ENCODE measurements at regions not wholly inside any gene's neighbourhood (a gene's known extent, or its start where the extent isn't known, plus 50 kb on each side); places are given as distances from the start of the nearest gene placed in this dataset.

- ATAC-seq (no peak), DNase-seq (ENCODE audit: low read depth, low spot score) (no peak)
- Histone ChIP-seq H3K27ac (ENCODE audit: low read length) (no peak overlapping the region), H3K36me3 (ENCODE audit: control insufficient read depth, insufficient read depth, low read length) (no peaks in the 10 kb centered on the region), H3K27me3 (ENCODE audit: control insufficient read depth, insufficient read depth, low read length) (no peaks in the 10 kb centered on the region), H3K4me3 (ENCODE audit: low read depth in 2 of 2, low read length in 2 of 2) (no peak overlapping the region), H3K4me1 (ENCODE audit: control insufficient read depth, insufficient read depth, low read length) (no peaks in the 10 kb centered on the region), H3K9me3 (ENCODE audit: control insufficient read depth, insufficient read depth, low read depth, low read length) (no peaks in the 10 kb centered on the region)
- ChIA-PET POLR2A (no interaction called here), CTCF (no interaction called here)
- no peak for TF ChIP-seq CTCF (IDR thresholded peaks at IDR 0.05)
- no peak for TF ChIP-seq TCF7L2 (IDR thresholded peaks at IDR 0.05; ENCODE audit: low read depth, low read length)
- TF ChIP-seq REST (IDR thresholded peaks at IDR 0.05; ENCODE audit: insufficient read depth in 1 of 2, low read depth in 2 of 2, low read length in 1 of 2), result no peak
- no peak for TF ChIP-seq SIN3A (IDR thresholded peaks at IDR 0.05; ENCODE audit: borderline replicate concordance, insufficient read depth, low read depth, low read length)
- TF ChIP-seq POLR2AphosphoS5 (IDR thresholded peaks at IDR 0.05; ENCODE audit: low read depth, low read length), result no peak
- in situ Hi-C loops (cut with HindIII; ENCODE audit: low pct_unique_long_range_greater_than_20kb, low sequenced_read_pairs), result no loop called here
- intact Hi-C loops (cut with micrococcal nuclease; ENCODE audit: unreplicated experiment), result no loop called here
- BruUV-seq (replicated peaks), result no TSS peak
Measured at GRCh38 chr2:167697194-167697593, 550.2 kb downstream of the STK39 start.

GRCh38 chr2:167692936-167693335 is 554.5 kb downstream of the STK39 start:
- no peaks in the 10 kb centered on the region for H3K27me3 ChIP-seq (ENCODE audit: control insufficient read depth, insufficient read depth, low read length)
- no peaks in the 10 kb centered on the region for H3K9me3 ChIP-seq (ENCODE audit: control insufficient read depth, insufficient read depth, low read depth, low read length)
- ChIA-PET POLR2A (no interaction called here), CTCF (no interaction called here)
- H3K4me3 ChIP-seq (ENCODE audit: low read depth in 2 of 2, low read length in 2 of 2), result no peak overlapping the region
- in situ Hi-C loops (cut with HindIII; ENCODE audit: low pct_unique_long_range_greater_than_20kb, low sequenced_read_pairs), result no loop called here
- no peak overlapping the region for H3K27ac ChIP-seq (ENCODE audit: low read length)
- BruUV-seq (replicated peaks), result no TSS peak
- no peaks in the 10 kb centered on the region for H3K36me3 ChIP-seq (ENCODE audit: control insufficient read depth, insufficient read depth, low read length)
- intact Hi-C loops (cut with micrococcal nuclease; ENCODE audit: unreplicated experiment), result no loop called here
- TF ChIP-seq POLR2AphosphoS5 (IDR thresholded peaks at IDR 0.05; ENCODE audit: low read depth, low read length) (no peak), REST (IDR thresholded peaks at IDR 0.05; ENCODE audit: insufficient read depth in 1 of 2, low read depth in 2 of 2, low read length in 1 of 2) (no peak), CTCF (IDR thresholded peaks at IDR 0.05) (no peak), TCF7L2 (IDR thresholded peaks at IDR 0.05; ENCODE audit: low read depth, low read length) (no peak), SIN3A (IDR thresholded peaks at IDR 0.05; ENCODE audit: borderline replicate concordance, insufficient read depth, low read depth, low read length) (no peak)
- no peaks in the 10 kb centered on the region for H3K4me1 ChIP-seq (ENCODE audit: control insufficient read depth, insufficient read depth, low read length)
- ATAC-seq, result no peak
- DNase-seq (ENCODE audit: low read depth, low spot score), result no peak
